Skin epidermis (tissue), 12 donors: ENCODE measurements at regions not wholly inside any gene's neighbourhood (a gene's known extent, or its start where the extent isn't known, plus 50 kb on each side); places are given as distances from the start of the nearest gene placed in this dataset.

ENCODE experiments used
- H3K27ac ChIP-seq, 21 experiments: fragments of 200-600 bp; sonication (generic) in 11 of 21; one replicate each; pipeline ENCODE4 v1.5.0; 2020; ENCODE audit warnings: mild to moderate bottlenecking in 3 of 21, inconsistent platforms in 2 of 21, moderate library complexity in 2 of 21
- H3K4me3 ChIP-seq, 7 experiments: fragments of 200-600 bp; sonication (generic) in 2 of 7; one replicate each; pipeline ENCODE4 v1.5.0; 2020; ENCODE audit warnings: inconsistent platforms in 2 of 7, mild to moderate bottlenecking in 2 of 7, moderate library complexity in 1 of 7

DNA sequence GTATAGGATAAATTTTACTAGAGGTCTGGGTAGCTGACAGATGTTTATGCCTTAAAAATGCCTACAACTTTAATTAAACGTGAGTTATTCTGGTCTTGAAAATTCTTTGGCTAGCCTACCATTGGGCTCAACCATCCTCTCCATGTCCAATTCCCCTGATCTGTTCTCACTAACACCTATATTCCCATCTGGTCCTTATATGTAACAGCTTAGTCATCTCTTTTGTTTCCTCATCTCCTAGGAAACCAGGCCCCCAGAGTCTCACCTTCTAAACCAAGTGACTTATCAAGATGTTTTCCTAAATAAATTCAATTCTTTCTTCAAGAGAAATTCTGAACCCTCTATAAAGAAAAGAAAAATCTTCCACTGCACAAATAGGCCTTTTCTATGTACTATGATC is 148.5 kb downstream of the TTC32 start:
- Histone ChIP-seq H3K27ac (no peak overlapping the region), H3K4me3 (no peak overlapping the region)

DNA sequence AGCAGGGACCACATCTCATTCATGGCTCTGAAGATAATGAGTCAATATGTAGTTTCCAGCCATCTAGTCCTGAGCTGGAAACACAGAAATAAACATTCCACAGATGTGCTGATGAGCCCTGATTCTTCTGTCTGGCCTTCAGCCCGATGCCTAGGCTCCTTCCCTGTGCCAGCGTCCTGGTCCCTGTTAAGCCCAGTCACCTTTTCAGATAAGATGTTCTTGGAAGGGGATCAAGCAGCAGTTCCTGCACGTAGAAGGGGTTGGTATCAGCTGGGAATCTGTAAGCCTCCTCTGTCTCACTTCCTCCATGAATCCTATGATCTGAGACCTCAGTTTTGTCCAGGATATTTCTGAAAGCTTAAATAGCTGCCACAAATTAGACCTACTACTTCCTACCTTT is 149.3 kb downstream of the TTC32 start:
- H3K27ac ChIP-seq, result no peak overlapping the region
- H3K4me3 ChIP-seq, result no peak overlapping the region

DNA sequence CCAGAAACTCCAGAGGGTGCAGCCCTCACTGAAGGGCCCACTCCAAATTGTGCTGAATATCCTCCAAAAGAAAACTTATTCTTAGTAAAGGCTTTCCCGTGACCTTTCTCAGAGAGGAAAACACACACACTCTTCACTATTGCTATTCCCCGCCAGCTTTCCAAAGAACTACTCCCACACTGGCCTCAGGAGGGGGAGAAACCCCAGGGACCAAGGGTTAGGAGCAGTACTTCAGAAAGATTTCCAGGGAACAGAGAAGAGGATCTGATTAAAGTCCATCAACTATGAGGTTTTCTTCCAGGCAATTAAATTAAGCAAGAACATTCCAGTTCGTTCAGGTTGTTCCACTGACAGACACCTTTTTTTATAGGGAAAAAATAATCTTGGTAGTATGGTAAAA is 150.2 kb downstream of the TTC32 start:
- no peak overlapping the region for H3K27ac ChIP-seq
- H3K4me3 ChIP-seq, result no peak overlapping the region

DNA sequence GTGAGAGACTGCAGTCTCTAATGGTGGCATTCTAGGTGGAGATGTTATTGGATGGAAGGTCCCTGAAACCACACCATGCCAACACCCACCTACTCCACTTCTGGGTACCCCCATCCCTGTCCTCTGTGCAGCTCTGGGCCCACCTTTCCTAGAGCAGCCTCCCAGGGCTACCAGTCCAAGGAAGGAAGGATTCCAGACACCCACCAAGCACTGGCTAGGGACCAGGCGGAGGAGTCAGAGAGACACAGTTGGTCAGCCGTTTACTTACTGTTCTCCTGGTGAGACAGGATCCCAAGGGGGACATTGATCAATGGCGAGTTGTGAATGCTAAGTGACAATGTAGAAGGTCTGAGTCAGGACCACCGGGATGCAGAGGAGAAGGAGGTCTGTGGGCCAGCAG is 151.6 kb downstream of the TTC32 start:
- Histone ChIP-seq H3K4me3 (no peak overlapping the region), H3K27ac (no peak overlapping the region)

DNA sequence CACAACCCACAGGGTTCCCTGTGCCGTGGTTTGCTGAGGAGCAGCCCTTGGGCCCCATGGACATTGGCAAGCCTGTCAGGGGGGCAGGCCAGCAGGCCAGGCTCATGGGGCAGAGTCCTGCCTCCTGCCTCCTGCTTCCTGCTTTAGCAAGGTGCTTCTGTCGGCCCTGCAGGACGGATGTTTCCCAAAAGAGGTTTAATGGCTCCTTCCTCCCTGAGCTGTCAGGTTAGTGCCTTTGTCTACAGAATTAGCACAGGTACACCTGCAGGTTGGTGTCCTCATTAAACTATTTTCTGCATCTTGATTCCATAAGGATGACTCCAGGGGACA is 152.3 kb downstream of the TTC32 start:
- Histone ChIP-seq H3K27ac (no peak overlapping the region), H3K4me3 (no peak overlapping the region)

- no peak overlapping the region for H3K4me3 ChIP-seq
- H3K27ac ChIP-seq, result no peak overlapping the region
Measured at GRCh38 chr2:19748711-19749506, 152.9 kb downstream of the TTC32 start.

- Histone ChIP-seq H3K4me3 (no peak overlapping the region), H3K27ac (no peak overlapping the region)
Measured at GRCh38 chr2:19748073-19748375, 153.8 kb downstream of the TTC32 start.

DNA sequence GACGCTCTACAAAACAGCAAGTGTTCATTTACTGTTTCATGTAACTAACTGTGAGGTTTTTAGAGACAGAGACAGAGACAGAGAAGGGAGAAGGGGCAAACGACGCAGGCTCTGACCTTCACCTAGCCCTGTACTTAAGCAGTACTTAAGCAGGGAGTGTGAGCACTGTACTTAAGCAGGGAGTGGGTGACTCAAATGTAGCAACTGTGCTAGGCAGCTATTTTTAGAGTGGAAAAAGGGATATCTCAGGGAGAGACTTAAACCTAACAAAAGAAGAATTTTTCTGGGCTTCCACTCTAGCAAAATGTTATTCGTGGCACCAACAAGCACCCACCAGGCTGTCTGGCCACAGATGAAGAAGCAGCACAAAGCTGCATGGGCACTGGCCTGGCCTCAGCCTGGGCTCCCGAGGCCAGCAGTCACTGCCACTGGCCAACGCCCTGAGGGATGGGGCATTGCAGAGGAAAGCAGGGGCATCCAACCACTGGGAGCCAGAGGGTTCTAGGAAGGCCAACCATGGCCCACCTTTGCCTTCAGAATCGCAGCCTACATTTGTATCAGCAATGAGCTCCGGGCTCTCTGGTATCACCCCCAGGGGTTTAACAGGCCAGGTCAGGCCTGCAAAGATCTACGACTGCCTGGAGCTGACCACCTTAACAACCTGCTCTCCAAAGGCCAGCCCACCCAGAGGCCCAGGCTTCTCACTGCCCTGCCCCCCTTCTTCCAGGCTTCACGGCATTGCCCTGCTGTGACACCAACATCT is 154.3 kb downstream of the TTC32 start:
- no peak overlapping the region for H3K27ac ChIP-seq

GRCh38 chr2:19746611-19747309 is 155.0 kb downstream of the TTC32 start:
- Histone ChIP-seq H3K4me3 (no peak overlapping the region), H3K27ac (no peak overlapping the region)

More for the DNA sequence above, 154.3 kb downstream of the TTC32 start:
- no peak overlapping the region for H3K4me3 ChIP-seq

GRCh38 chr2:19746137-19746600 is 155.6 kb downstream of the TTC32 start:
- Histone ChIP-seq H3K4me3 (no peak overlapping the region), H3K27ac (no peak overlapping the region)

GRCh38 chr2:19745318-19746136 is 156.3 kb downstream of the TTC32 start:
- Histone ChIP-seq H3K27ac (no peak overlapping the region), H3K4me3 (no peak overlapping the region)

DNA sequence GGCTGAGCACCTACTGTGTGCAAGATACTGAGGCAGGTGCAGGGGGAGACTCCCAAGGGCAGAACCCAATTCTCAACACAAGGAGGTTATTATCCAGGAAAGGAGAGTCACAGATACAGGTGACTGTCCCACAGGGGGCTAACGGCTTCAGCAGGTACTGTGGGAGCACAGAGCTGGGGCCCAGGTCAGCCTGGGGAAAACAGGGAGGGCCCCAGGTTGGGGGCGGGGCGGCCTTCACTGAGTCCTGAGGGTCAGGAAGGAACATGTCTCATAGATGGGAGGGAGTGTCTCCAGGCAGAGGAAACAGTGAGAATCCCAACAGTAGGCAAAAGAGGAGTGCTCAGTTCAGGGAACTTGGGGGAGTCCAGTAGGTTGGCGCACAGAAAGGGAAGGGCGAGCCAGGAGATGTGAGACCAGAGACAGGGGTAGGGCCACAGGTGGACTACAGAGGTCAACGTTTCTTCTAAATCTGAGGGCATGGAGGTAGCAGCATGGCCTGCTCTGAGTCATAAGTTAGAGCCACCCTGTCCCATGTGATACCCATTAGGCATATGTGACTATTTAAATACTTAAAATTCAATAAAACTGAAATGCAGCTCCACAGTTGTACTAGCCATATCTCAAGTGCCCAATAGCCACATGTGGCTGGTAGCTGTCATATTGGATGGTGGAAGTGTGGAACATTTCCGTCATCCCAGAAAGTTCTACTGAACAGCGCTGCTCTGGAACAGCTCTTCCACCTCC is 157.2 kb downstream of the TTC32 start:
- H3K4me3 ChIP-seq, result no peak overlapping the region
- no peak overlapping the region for H3K27ac ChIP-seq

- Histone ChIP-seq H3K27ac (no peak overlapping the region), H3K4me3 (no peak overlapping the region)
Measured at GRCh38 chr2:19743641-19744040, 158.1 kb downstream of the TTC32 start.

GRCh38 chr2:19742872-19743271 is 158.9 kb downstream of the TTC32 start:
- Histone ChIP-seq H3K4me3 (no peak overlapping the region), H3K27ac (no peak overlapping the region)

- H3K27ac ChIP-seq, result peak overlapping the region in 6 of 21 experiments; percentile 6 to 76 (median 60)
- no peak overlapping the region for H3K4me3 ChIP-seq
Measured at GRCh38 chr2:19739256-19739655, 162.5 kb downstream of the TTC32 start.

GRCh38 chr2:19738707-19739106 is 163.1 kb downstream of the TTC32 start:
- peak overlapping the region in 11 of 21 experiments; percentile 6 to 76 (median 51) for H3K27ac ChIP-seq

GRCh38 chr2:19736191-19736831 is 165.5 kb downstream of the TTC32 start:
- Histone ChIP-seq H3K4me3 (no peak overlapping the region), H3K27ac (no peak overlapping the region)

More at GRCh38 chr2:19738707-19739106, 163.1 kb downstream of the TTC32 start:
- H3K4me3 ChIP-seq, result no peak overlapping the region

- no peak overlapping the region for H3K4me3 ChIP-seq
- H3K27ac ChIP-seq, result peak overlapping the region in 1 of 21 experiments; percentile 51
Measured at GRCh38 chr2:19733951-19734425, 167.8 kb downstream of the TTC32 start.

- Histone ChIP-seq H3K27ac (peak overlapping the region in 2 of 21 experiments; percentile 36 to 51), H3K4me3 (no peak overlapping the region)
Measured at GRCh38 chr2:19733390-19733789, 168.4 kb downstream of the TTC32 start.
